Fibroblast of the aortic adventitia (primary cell): ENCODE measurements at regions not wholly inside any gene's neighbourhood (a gene's known extent, or its start where the extent isn't known, plus 50 kb on each side); places are given as distances from the start of the nearest gene placed in this dataset.

Experiments used
- DNase-seq: peaks from one replicate; pipeline ENCODE4 v3.0.0-alpha.2; 2010; ENCODE audit warnings: low read depth
- H3K4me3 ChIP-seq: 2 replicates; pipeline ENCODE4 v1.5.1; 2011; ENCODE audit warnings: low read depth, mild to moderate bottlenecking, control low read depth, low read length, moderate library complexity
- TF ChIP-seq, protein P1 (sequence below): IDR thresholded peaks from 2 replicates; pipeline ENCODE4 v1.5.1; 2011; ENCODE audit warnings: mild to moderate bottlenecking, low read length, control low read depth, inconsistent platforms; ENCODE audit not compliant: insufficient read depth

- TF ChIP-seq, protein P1, sequence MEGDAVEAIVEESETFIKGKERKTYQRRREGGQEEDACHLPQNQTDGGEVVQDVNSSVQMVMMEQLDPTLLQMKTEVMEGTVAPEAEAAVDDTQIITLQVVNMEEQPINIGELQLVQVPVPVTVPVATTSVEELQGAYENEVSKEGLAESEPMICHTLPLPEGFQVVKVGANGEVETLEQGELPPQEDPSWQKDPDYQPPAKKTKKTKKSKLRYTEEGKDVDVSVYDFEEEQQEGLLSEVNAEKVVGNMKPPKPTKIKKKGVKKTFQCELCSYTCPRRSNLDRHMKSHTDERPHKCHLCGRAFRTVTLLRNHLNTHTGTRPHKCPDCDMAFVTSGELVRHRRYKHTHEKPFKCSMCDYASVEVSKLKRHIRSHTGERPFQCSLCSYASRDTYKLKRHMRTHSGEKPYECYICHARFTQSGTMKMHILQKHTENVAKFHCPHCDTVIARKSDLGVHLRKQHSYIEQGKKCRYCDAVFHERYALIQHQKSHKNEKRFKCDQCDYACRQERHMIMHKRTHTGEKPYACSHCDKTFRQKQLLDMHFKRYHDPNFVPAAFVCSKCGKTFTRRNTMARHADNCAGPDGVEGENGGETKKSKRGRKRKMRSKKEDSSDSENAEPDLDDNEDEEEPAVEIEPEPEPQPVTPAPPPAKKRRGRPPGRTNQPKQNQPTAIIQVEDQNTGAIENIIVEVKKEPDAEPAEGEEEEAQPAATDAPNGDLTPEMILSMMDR = no peak
- no peak overlapping the region for H3K4me3 ChIP-seq
- no peak for DNase-seq
These were observed 364.1 kb downstream of the PCNX1 start for GRCh38 chr14:71271166-71271945.

- TF ChIP-seq, protein P1 = no peak
- DNase-seq = no peak
- H3K4me3 ChIP-seq = no peak overlapping the region
These were observed 366.1 kb downstream of the PCNX1 start for GRCh38 chr14:71273366-71273765.

GRCh38 chr14:71284048-71284447 is 376.8 kb downstream of the PCNX1 start:
- no peak for DNase-seq
- H3K4me3 ChIP-seq = no peak overlapping the region
- TF ChIP-seq, protein P1 = no peak

- no peak overlapping the region for H3K4me3 ChIP-seq
- TF ChIP-seq, protein P1 = no peak
- DNase-seq = no peak
These were observed 378.9 kb downstream of the PCNX1 start for GRCh38 chr14:71286126-71286525.

GRCh38 chr14:71287567-71287966 is 380.3 kb downstream of the PCNX1 start:
- TF ChIP-seq, protein P1 = no peak
- DNase-seq = no peak

GRCh38 chr14:71289536-71289935 is 382.3 kb downstream of the PCNX1 start:
- TF ChIP-seq, protein P1 = no peak
- H3K4me3 ChIP-seq = no peak overlapping the region
- no peak for DNase-seq

More at GRCh38 chr14:71287567-71287966, 380.3 kb downstream of the PCNX1 start:
- H3K4me3 ChIP-seq = no peak overlapping the region
